ENCODE measurements at regions not wholly inside any gene's neighbourhood (a gene's known extent, or its start where the extent isn't known, plus 50 kb on each side); places are given as distances from the start of the nearest gene placed in this dataset.

DNA sequence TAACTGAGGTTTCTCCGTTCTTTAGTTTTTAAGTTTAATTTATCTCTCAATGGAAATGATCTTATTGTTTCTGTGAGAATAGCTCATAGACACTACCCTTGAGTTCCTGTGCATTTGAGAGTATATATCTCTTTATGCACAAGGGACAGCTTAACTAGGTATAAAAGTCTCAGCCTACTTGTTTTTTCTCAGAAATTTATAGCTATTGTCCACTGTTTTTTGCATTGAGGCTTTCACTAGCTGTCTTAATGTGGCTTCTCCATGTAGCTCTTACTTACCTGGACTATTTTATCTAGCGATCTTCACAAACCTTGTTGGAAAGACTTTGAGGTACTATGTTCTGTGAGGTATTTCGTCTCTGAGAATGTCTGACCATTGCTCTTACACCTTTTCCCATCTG is 153.9 kb upstream of the RTL1 start:
- Histone ChIP-seq H3K36me3 (ENCODE audit: control insufficient read depth in 1 of 2, insufficient read depth in 2 of 2, low read length in 2 of 2) (no peaks in the 10 kb centered on the region), H2AFZ (ENCODE audit: low read depth, low read length, poor library complexity, severe bottlenecking) (no peak overlapping the region), H3K79me2 (ENCODE audit: insufficient read depth, low read length) (no peaks in the 10 kb centered on the region), H3K27me3 (ENCODE audit: insufficient read depth, low read length) (no peaks in the 10 kb centered on the region), H3K27ac (ENCODE audit: low read depth, low read length) (no peak overlapping the region), H3K4me2 (ENCODE audit: low read length) (no peak overlapping the region), H3K9me3 (ENCODE audit: control insufficient read depth in 1 of 2, insufficient read depth in 1 of 2, low read depth in 1 of 2, low read length in 2 of 2) (peaks cover 3 to 10% of the 10 kb centered on the region in 2 experiments), H4K20me1 (ENCODE audit: insufficient read depth) (no peaks in the 10 kb centered on the region), H3K4me1 (ENCODE audit: control insufficient read depth in 1 of 2, insufficient read depth in 2 of 2, low read length in 2 of 2) (0 out of 4 replicates have a peak, but pooled peaks cover 0 to 3% of the 10 kb centered on the region in 2 experiments), H3K4me3 (replicated peaks in 1 of 2; ENCODE audit: low read depth in 1 of 2, low read length in 2 of 2) (no peak overlapping the region), H3K9ac (ENCODE audit: low read length) (no peak overlapping the region), H3K9me2 (ENCODE audit: insufficient read depth) (no peaks in the 10 kb centered on the region)
- intact Hi-C loops (cut with micrococcal nuclease) = no loop called here
- ChIA-PET RAD21 (ENCODE audit: low non-redundant PET in 1 of 2, low total read pairs in 2 of 2, uncharacterized antibody in 2 of 2, unreplicated experiment in 2 of 2) (no interaction called here), POLR2A (no interaction called here), CTCF (no interaction called here)
- ATAC-seq (no peak), DNase-seq (ENCODE audit: low read depth, low spot score) (no peak)
- TF ChIP-seq, protein P1, sequence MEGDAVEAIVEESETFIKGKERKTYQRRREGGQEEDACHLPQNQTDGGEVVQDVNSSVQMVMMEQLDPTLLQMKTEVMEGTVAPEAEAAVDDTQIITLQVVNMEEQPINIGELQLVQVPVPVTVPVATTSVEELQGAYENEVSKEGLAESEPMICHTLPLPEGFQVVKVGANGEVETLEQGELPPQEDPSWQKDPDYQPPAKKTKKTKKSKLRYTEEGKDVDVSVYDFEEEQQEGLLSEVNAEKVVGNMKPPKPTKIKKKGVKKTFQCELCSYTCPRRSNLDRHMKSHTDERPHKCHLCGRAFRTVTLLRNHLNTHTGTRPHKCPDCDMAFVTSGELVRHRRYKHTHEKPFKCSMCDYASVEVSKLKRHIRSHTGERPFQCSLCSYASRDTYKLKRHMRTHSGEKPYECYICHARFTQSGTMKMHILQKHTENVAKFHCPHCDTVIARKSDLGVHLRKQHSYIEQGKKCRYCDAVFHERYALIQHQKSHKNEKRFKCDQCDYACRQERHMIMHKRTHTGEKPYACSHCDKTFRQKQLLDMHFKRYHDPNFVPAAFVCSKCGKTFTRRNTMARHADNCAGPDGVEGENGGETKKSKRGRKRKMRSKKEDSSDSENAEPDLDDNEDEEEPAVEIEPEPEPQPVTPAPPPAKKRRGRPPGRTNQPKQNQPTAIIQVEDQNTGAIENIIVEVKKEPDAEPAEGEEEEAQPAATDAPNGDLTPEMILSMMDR (IDR thresholded peaks at IDR 0.05 in 2 of 3, conservative IDR thresholded peaks at IDR 0.05 in 1 of 3; ENCODE audit: borderline replicate concordance in 1 of 3, insufficient read depth in 1 of 3, low read depth in 2 of 3, low read length in 2 of 3) = no peak
- TF ChIP-seq SP1 (IDR thresholded peaks at IDR 0.05; ENCODE audit: low read depth) (no peak), EGR1 (IDR thresholded peaks at IDR 0.05; ENCODE audit: low read depth) (no peak), JUND (IDR thresholded peaks at IDR 0.05) (no peak), POLR2A (IDR thresholded peaks at IDR 0.05; ENCODE audit: borderline replicate concordance, extremely low read depth, insufficient read depth, insufficient read length) (no peak), EZH2phosphoT487 (IDR thresholded peaks at IDR 0.05; ENCODE audit: borderline replicate concordance) (no peak), ATF3 (IDR thresholded peaks at IDR 0.05) (no peak), REST (IDR thresholded peaks at IDR 0.05; ENCODE audit: low read depth) (no peak), ZFX (IDR thresholded peaks at IDR 0.05) (no peak), TCF7L2 (IDR thresholded peaks at IDR 0.05; ENCODE audit: borderline replicate concordance, extremely low read depth, insufficient read depth, insufficient read length) (no peak)
- TF ChIP-seq, protein P2, sequence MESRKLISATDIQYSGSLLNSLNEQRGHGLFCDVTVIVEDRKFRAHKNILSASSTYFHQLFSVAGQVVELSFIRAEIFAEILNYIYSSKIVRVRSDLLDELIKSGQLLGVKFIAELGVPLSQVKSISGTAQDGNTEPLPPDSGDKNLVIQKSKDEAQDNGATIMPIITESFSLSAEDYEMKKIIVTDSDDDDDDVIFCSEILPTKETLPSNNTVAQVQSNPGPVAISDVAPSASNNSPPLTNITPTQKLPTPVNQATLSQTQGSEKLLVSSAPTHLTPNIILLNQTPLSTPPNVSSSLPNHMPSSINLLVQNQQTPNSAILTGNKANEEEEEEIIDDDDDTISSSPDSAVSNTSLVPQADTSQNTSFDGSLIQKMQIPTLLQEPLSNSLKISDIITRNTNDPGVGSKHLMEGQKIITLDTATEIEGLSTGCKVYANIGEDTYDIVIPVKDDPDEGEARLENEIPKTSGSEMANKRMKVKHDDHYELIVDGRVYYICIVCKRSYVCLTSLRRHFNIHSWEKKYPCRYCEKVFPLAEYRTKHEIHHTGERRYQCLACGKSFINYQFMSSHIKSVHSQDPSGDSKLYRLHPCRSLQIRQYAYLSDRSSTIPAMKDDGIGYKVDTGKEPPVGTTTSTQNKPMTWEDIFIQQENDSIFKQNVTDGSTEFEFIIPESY (IDR thresholded peaks at IDR 0.05; ENCODE audit: extremely low read depth, insufficient replicate concordance, low read length) = no peak
- TF ChIP-seq, protein P3, sequence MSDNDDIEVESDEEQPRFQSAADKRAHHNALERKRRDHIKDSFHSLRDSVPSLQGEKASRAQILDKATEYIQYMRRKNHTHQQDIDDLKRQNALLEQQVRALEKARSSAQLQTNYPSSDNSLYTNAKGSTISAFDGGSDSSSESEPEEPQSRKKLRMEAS (IDR thresholded peaks at IDR 0.05) = no peak
- BruUV-seq (replicated peaks) = no TSS peak
